GM12873 (cell line): ENCODE measurements at regions not wholly inside any gene's neighbourhood (a gene's known extent, or its start where the extent isn't known, plus 50 kb on each side); places are given as distances from the start of the nearest gene placed in this dataset.

ENCODE experiments used
- CTCF ChIP-seq: IDR thresholded peaks from 2 replicates; pipeline ENCODE4 v1.5.1; 2012; ENCODE audit warnings: low read depth, mild to moderate bottlenecking, moderate library complexity, low read length, control low read depth; ENCODE audit not compliant: insufficient read depth; ENCODE audit errors: missing control alignments

GRCh38 chr5:19301271-19301670, 686.7 kb downstream of the CDH18 start:
- no peak for TF ChIP-seq CTCF

- TF ChIP-seq CTCF, result no peak
Measured at GRCh38 chr5:19314840-19315239, 673.2 kb downstream of the CDH18 start.

DNA sequence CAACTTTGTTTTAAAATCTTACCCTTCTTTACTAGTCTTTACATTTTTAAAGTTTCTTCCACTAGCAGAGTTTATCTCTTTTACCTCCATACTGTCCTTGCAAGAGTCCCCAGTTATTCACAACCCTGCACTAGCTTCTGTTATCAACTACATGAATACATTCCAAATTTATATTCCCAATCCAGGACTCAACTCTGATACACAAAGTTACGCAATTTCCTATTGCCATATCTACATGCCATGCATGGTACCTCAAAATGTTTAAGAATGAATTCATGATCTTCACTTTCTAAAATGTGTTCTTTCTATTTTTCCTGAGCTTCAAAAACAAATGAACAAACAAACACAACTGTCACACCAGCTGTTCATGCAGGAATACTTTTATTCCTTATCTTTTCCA, 668.7 kb downstream of the CDH18 start:
- TF ChIP-seq CTCF, result no peak

GRCh38 chr5:19322716-19323485, 665.1 kb downstream of the CDH18 start:
- TF ChIP-seq CTCF, result no peak

DNA sequence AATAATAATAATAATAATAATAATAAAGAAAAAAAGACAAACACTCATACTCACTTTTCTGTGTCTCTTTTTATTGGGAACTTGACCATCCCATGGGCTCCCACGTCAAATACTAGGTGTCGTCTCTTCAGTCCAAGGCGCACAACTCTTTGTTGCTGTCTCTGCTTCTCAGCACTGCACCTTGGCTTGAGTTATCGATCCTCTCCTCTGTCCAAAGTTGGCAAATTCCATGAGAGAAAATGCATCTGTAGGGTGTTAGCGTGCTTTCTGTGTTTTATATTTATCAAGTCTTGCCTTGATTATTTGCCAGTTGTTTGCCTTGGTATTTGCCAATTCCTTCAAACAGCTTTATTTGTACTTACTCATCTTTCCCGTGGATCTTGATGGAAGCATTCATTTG, 653.7 kb downstream of the CDH18 start:
- no peak for TF ChIP-seq CTCF

DNA sequence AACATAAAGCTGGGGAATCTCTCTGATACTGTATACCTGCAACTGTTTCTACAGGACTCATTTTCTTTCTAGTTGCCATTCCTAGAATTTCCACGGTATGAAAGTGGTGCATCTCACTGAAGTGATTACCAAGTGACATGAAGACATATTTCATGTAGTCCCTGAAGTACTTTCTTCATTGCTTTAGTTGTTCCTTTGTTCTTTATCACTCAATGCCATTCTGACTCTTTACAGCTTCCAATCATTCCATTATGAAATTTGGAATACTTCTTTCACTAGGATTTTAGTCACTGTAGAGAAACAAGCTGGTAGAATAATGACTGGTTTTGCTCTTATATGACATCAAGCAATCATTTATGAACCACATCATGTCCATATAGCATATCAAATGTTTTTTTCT, 645.1 kb downstream of the CDH18 start:
- no peak for TF ChIP-seq CTCF

DNA sequence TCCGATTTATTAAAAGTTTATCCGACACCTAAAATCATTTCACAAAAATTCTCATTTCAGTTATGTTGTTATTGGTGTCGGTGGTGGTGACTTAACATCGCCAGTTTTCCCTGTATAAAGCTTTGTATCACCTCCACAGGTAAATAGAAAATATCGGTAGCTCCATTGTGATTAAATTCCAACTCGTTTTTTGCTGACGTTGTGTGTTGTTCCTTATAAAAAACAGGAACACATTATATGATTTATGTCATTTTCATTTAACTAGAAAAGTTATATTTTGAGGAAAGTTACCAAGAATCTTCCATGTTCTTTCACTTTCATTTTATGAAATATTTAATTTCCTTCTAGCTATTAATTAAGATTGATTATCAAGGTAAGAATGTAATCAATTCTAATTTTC, 635.9 kb downstream of the CDH18 start:
- TF ChIP-seq CTCF, result no peak

- no peak for TF ChIP-seq CTCF
Measured at GRCh38 chr5:19369048-19369447, 619.0 kb downstream of the CDH18 start.
